ENCODE measurements at regions not wholly inside any gene's neighbourhood (a gene's known extent, or its start where the extent isn't known, plus 50 kb on each side); places are given as distances from the start of the nearest gene placed in this dataset.
"Not testable (repeated sequence)": the region's sequence is repeated elsewhere in the genome, so short reads cannot be mapped to it uniquely, and the experiment has no call there.

DNA sequence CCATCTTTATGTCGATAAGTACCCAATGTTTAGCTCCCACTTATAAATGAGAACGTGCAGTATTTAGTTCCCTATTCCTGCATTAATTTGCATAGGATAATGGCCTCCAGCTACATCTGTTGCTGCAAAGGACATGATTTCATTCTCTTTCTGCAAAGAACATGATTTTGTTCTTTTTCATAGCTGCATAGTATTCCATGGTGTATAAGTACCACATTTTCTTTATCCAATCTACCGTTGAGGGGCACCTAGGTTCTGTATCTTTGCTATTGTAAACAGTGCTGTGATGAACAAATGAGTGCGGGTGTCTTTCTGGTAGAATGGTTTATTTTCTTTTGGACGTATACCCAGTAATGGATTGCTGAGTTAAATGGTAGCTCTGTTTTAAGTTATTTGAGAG lies 63.0 kb downstream of the HLX start:
- DNase-seq (ENCODE audit: low read depth): no peak

DNA sequence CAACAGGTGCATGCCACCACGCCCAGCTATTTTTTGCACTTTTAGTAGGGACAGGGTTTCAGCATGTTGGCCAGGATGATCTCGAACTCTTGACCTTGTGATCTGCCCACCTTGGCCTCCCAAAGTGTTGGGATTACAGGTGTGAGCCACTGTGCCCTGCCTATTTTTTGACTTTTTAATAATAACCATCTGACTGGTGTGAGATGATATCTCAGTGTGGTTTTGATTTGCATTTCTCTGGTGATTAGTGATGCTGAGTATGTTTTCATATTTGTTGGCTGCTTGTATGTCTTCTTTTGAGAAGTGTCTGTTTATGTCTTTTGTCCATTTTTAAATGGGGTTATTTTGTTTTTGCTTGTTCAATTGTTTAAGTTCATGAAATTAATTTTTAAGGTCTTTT lies 63.7 kb downstream of the HLX start:
- not testable (repeated sequence) for DNase-seq (ENCODE audit: low read depth)

DNA sequence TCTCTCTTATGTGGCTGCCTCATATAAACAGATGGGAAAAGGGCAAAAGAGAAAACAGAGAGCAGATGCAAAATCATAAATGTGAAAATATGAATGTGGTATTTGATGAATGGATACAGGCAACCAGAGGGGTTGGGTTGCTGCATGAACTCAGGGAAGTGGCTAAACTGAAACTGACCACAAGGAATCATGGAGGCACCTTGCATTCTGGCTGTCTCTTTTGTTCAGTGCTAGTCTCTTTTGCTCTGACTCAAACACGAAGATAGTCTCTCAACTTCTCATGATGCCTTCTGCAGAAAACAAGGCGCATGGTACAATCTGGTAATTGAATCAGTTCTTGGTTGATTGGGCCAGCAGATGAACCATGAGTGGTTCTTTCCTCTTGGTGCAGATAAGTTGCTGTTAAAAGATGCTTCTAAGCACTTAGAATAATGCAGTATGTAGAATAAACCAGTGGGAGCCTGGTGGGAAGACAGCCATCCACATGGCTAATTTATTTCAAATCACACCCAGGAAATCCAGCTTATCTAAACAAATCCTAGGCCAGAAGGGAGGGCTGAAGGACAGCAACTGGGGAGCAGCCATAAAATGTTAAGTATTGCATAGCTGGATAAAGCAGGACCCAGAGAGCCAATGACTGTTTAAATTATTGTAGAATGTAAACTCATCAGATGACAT lies 64.2 kb downstream of the HLX start:
- DNase-seq (ENCODE audit: low read depth): peak; percentile 44

DNA sequence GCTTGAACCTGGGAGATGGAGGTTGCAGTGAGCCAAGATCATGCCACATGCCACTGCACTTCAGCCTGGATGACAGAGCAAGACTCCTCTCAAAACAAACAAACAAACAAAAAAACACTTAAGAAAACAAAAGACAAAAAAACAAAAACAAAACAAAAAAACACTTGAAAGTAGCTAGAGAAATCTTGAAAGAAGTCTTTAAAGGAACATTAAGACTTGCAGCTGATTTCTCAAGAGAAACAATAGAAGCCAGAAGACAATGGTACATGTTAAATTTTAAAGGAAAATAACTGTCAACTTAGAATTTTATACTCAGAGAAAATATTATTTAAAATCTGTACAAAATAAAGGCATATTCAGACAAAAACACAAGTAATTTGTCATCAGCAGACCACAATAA lies 71.3 kb downstream of the HLX start:
- no peak for DNase-seq (ENCODE audit: low read depth)

DNA sequence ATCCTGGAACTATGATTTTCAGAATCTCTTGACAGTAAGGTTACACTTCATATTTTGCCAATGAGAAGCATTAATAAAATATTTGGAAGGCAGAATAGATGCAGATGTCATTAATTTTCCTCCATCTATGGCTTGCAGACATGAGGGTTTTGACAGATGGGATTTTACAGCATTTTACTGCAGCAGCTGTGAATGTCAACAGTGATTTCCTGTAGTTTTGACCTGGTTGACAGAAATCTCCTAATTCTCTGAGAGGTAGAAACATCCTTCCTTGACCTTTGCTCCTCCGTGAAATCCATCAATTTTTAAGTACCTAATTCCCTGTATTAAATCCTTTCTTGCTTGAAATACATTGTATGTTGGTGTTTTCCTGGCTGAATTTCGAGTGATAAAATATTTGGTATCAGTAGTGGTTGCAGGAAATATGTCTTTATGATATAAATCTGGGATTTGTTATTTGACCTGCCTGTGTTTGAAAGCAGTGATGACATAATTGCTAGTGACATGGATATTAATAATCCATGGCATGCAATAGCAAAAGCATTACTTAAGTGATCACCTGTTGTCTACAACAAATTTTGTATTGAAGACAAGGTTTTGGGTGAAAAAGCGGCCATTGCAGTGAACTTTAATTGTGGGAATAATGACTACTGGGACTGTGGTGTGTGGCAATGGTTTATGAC lies 73.9 kb downstream of the HLX start:
- no peak for DNase-seq (ENCODE audit: low read depth)

DNA sequence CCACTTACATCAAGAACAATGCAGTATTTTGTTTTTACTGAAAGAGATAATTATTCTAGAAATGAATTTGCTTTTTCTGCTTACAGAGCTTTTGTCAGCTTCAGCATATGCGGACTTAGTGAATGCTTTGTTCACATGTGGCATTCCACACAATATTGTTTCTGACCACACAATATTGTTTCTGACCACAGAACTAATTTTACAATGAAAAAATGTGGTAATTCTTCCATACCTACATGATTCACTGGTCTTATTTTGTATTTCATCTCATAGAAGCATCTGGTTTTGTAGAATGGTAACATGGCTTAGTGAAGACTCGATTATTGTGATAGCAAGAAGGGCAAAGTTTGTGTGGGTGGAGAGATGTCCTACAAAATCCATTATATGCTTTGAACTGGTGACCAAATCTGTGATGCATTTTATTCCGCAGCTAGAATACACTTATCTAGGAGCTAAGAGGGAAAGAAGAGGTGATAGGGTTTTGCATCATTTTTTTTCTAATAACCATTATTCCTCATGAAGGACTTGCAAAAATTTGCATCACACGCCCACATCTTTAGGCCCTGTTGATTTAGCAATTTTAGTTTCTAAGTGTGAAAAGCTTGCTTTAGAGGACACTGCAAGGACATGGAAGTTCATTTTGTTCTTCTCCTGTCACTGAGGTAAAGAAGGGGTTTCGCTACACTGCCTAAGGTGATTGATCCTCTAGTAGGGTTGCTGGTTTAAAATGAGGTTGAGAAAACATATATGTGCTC lies 75.3 kb downstream of the HLX start:
- no peak for DNase-seq (ENCODE audit: low read depth)

DNA sequence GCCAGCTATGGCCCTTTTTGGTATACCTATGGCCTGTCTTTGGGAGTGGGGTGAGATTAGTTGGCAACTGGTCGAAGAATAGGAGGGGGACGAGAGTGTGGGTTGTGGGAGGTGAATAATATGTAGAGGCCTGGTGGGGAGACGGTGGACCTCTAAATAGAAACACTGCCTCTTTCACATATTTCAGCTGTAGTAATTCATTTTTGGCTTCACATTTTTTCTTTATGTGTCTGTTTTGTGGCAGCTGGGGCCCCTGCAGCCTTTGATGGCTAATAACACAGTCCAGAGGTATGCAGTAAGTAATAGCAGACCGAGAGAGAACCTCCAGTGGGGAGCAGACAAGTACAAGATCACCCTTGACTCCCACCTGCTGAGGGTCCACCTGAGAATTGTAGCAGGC lies 75.9 kb downstream of the HLX start:
- no peak for DNase-seq (ENCODE audit: low read depth)

DNA sequence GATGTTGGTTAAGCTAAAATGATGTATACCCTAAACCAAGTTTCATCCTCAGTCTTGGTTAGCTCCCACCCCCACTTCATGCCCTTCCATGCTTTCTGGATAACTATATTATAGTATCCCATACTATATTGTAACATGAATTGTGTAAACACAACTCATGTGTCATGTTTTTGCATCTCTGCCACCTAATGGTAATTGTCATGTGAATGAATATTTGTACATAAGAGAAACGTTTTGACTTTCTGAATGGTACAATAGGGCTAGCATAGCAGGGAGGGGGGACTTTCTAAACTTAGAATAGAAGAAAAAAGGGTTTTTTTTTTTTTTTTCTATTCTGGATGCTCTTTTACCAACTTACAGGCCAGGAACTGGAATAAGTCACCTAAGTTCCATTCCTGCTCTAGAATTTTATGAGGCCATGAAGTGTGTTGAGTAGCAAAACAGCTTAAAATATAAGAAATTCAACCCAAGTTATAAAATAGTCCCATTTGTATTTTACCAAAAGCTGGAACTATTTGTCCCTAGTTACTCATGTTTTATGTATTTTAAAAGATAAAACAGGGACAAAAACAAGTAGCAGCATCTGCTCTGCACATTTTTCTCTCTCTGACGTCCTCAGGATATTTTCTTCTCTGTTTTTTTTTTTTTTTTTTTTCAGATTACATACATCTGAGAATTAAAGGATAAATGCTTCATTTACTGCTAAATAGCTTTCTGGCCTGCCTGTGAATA lies 77.4 kb downstream of the HLX start:
- no peak for DNase-seq (ENCODE audit: low read depth)

DNA sequence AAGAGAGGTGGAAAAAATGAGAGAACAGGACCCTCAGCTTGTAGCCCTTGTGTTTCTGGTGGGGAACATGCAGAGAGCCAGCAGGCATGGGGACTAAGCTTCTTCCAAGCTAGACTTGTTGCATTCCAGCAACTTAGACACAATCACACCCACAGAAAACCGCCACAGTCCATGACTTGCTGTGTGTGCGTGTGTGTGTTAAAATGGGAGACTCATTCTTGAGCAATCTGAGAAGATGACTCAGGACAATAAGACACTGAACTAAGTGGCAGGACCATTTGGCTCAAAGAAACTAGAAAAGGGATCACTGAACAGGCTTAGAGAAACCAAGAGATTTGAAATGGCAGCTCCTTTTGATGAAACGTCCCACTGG lies 78.0 kb downstream of the HLX start:
- DNase-seq (ENCODE audit: low read depth): peak; percentile 98

DNA sequence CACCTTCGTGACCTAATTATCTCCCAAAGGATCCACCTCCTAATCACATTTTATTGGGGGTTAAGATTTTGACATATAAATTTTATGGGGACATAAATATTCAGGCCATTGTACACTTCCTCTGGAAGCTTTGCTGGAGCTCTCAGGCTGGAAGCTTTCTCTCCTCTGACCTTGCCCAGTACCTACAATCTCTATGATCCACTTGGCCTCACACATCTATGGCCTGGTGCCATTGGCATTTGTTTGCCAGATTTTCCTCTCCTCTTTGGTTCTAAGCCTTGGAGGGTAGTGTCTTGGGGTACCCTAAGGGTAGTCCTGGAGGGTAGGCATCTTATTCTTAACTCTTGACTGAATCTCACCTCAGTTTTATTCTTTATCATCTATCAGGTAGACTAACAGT lies 79.0 kb downstream of the HLX start:
- no peak for DNase-seq (ENCODE audit: low read depth)

DNA sequence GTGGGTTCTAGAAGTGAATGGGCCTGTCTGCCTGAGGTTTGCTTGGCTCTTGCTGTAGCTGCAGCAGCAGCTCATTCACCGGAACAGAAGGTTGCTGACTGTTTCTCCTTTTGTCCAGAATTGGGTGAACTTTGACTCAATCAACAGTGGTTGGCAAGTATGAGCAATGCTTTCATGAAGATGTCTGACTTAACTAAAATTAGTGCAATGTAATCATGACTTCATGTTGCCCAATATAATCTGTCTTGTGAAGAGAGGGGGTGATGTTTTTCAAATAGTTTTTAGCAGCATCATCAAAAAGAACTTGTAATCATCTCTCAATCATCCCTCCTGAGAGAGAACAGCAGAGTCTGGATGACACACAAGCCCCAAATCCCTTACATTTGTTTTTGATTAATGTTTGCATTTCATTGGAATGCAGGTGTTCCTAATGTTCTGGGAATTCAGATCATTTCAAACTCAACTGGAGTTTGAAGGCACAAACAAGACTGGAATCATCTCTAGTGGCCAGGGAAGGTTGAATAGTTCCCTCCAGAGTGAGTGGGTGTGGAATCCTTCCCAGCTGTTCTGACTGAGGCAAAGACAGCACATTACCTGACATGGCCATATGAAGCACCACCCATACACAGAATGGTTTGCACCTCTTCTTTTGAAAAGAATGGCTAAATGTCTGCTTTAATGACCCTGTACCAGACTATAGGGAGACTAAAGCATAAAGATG lies 82.9 kb downstream of the HLX start:
- peak; percentile 97 for DNase-seq (ENCODE audit: low read depth)

DNA sequence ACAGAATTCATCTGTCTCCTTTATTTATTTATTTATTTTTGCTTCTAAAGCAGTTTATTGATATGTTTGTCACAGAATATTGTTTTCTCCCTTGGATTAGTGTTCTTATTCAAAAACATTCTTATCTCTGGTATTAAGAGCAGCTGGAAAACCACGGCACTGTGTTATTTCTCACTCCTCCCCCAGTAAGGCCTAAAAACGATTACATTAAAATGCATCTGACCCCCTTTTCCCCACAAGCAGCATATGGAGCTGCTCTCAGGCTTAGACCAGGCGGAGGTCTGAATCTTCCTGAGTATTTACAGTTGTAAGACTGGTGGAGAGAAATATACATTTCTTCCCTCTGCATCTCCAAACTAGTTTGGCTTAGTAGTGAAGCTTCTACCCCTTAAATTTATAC lies 86.8 kb downstream of the HLX start:
- no peak for DNase-seq (ENCODE audit: low read depth)

DNA sequence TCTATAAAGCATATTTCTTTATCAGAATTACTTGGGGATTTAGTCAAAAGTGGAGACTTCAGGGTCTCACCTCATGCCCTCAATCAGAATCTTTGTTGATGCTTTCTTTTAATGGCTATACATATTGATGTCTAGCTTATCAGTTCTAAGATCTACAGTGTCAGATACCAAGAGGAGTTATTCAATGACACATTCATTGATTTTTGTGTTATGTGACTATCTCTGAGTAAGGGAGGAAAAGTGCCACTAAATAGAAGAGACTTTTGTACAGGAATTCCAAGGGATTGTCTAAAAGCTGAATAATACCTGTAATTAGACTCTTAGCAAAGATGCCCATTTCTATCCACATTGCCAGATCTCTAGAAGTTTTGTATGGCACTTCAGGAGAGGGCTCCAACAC lies 87.2 kb downstream of the HLX start:
- DNase-seq (ENCODE audit: low read depth): no peak

DNA sequence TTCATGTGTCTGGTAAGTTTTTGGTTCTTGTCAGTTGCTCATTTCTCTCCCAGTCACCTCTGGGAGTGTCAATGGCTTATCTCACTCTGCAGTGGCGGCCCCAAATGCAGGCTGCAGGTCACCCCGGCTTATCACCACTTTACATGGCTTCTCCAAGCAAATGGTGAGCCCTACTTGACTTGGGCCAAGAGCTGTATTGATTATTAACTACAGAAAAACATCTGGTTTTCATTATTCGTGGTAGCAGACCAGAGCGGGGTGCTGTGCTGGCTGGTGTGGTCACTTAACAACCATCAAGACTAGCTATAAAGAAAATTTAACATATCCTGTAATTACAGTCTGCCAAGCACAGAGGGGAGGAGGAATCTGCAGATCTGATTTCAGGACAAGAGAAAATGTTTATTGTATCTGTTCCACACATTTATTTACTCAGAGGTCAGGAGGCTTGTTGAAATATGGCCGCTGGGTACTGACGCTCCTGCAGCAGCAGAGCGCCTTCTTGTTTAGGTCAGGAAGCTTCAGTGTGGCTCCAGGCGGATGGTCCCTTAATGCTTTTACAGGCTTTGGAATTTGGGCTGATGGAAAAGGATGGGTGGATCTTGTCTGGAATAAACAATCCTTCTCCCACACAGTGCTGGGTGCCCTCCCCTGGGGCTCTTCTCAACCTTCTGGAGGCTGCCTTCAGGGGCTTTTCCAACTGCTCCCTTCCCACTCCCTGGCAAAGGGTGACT lies 87.8 kb downstream of the HLX start:
- peak; percentile 93 for DNase-seq (ENCODE audit: low read depth)

DNA sequence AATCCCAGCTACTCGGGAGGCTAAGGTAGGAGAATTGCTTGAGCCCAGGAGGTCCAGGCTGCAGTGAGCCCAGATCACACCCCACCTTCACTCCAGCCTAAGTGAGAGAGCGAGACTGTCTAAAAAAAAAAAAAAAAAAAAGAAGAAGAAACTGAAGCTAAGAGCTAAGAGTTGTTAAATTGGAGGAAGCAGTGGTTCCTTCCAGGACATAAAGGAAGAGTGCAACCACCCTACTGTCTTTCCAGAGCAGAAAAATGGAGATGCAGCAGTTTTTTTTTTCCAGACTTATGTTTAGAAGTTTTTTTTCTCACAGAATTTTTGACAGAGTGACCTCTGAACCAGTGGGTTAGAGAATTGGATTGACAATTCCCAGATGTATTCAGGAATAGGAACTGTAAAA lies 88.7 kb downstream of the HLX start:
- DNase-seq (ENCODE audit: low read depth): no peak

DNA sequence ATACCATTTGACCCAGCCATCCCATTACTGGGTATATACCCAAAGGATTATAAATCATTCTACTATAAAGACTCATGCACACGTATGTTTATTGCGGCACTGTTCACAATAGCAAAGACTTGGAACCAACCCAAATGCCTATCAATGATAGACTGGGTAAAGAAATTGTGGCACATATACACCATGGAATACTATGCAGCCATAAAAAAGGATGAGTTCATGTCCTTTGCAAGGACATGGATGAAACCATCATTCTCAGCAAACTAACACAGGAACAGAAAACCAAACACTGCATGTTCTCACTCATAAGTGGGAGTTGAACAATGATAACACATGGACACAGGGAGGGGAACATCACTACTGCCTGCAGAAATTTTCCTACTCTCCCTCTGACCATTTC lies 90.0 kb downstream of the HLX start:
- DNase-seq (ENCODE audit: low read depth): not testable (repeated sequence)

DNA sequence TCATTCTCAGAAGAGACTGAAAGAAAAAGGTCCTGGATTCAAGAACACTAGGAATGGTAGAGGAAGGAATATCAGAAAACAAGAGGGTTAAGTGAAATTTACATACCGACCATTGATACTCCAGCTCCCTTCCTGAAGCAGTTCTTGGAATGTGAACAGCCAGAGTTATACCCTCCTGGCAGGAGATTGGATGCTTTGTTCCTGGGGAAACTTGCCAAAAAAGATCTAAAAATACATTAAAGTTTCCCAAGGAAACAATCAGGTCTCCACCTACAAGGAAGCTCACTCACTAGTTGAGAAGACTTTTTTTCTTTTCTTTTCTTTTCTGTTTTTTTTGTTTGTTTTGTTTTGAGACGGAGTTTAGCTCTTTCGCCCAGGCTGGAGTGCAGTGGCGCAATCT lies 91.1 kb downstream of the HLX start:
- DNase-seq (ENCODE audit: low read depth): peak; percentile 58

DNA sequence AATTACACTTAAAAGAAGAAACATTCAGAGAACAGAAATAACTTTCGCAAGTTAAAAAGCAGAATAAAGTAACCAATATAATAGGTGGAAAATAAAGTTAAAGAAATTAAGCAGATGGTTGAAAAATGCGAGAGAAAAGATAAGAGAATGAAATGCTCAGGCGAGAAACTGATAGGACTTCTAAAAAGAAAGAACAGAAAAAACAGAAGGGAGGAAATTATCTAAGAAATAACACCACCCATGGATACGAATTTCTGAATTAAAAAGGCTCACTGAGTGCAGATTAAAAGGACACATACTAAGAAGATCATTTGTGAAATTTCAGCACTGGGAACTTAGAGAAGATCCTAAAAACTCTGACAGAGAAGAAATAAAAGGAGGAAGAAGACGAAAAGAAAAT lies 92.0 kb downstream of the HLX start:
- no peak for DNase-seq (ENCODE audit: low read depth)

DNA sequence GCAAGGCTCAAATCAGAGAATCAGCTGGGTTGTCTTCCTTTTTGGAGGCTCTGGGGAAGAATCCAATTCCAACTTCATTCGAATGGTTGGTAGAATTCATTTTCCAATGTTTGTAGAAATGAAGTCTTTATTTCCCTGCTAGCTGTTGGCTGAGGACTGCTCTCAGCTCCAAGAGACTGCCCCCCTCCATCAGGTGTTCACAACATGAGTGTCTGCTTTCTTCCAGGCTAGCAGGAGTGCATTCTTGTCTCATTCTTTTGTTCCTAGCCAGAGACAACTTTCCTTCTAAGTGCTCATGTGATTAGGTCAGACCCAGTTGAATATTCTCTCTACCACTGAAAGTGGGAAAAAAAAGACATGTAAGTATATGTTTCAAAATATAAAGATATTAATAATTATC lies 95.2 kb downstream of the HLX start:
- no peak for DNase-seq (ENCODE audit: low read depth)

DNA sequence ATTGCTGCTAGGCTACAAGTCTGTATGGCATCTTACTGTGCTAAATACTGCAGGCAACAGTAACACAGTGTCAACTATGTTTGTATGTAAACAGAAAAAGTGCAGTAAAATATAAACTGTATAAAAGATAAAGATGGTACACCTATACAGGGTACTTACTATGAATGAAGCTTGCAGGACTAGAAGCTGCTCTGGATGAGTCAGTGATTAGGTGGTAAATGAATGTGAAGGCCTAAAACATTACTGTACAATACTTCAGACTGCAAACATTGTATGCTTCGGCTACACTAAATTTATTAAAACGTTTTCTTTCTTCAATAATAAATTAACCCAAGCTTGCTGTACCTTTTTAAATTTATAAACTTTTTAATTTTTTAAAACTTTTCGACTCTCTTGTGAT lies 97.1 kb downstream of the HLX start:
- no peak for DNase-seq (ENCODE audit: low read depth)

DNA sequence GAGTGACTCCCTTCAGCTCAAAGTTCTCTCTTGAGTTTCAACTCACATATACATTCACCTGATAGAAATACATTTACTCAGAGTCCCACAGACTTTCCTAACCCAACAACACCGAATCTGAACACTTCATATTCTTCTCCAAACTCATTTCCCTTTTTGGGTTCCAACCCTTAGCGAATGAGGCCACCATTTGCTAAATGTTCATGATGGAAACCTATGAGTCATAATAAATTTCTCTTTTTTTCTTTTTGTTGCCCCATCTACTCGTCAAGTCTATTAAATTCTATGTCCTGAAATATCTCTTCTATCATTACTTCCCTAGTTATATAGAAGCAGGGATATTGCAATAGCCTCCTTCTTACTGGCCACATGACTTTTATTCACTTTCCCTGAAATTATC lies 100.1 kb downstream of the HLX start:
- DNase-seq (ENCODE audit: low read depth): no peak

Data from EH (cell line).